ENCODE measurements at regions not wholly inside any gene's neighbourhood (a gene's known extent, or its start where the extent isn't known, plus 50 kb on each side); places are given as distances from the start of the nearest gene placed in this dataset.

GRCh38 chr1:98119796-98120195, 199.0 kb upstream of the DPYD start:
- H4K20me1 ChIP-seq (ENCODE audit: control insufficient read depth, insufficient read depth), result no peaks in the 10 kb centered on the region
- ChIA-PET POLR2A (no interaction called here), SMC1A (ENCODE audit: uncharacterized antibody, unreplicated experiment) (no interaction called here), RAD21 (ENCODE audit: unreplicated experiment) (no interaction called here), CTCF (no interaction called here)
- H3K36me3 ChIP-seq (ENCODE audit: control insufficient read depth in 2 of 2, insufficient read depth in 2 of 2, low read length in 1 of 2), result no peaks in the 10 kb centered on the region
- WGBS (ENCODE audit: insufficient coverage, insufficient replicate concordance, low lambda C conversion rate, missing lambda C conversion rate), result 6% methylated on average over 1 of the region's 1 CpG
- no peak overlapping the region for H3K27ac ChIP-seq (ENCODE audit: control insufficient read depth, insufficient read depth)
- no peaks in the 10 kb centered on the region for H3K79me2 ChIP-seq (ENCODE audit: control insufficient read depth, insufficient read depth, low read length)
- intact Hi-C loops (cut with micrococcal nuclease; ENCODE audit: unreplicated experiment) (no loop called here), in situ Hi-C loops (cut with MboI) (no loop called here)
- H3K9me3 ChIP-seq (replicated peaks; ENCODE audit: control insufficient read depth, insufficient read depth, low read length), result no peaks in the 10 kb centered on the region
- no peak overlapping the region for H3K4me3 ChIP-seq
- H3K4me2 ChIP-seq (ENCODE audit: control insufficient read depth, insufficient read depth), result no peak overlapping the region
- no peak overlapping the region for H2AFZ ChIP-seq (ENCODE audit: control insufficient read depth, low read depth, low read length)
- BruUV-seq (replicated peaks), result no TSS peak
- no peak for FAIRE-seq
- DNase-seq (ENCODE audit: low read depth, low spot score), result no peak
- ATAC-seq, result no peak
- H3K27me3 ChIP-seq (replicated peaks in 1 of 2; ENCODE audit: control insufficient read depth in 2 of 2, insufficient read depth in 2 of 2, low read length in 1 of 2), result no peaks in the 10 kb centered on the region
- H3K4me1 ChIP-seq (ENCODE audit: control insufficient read depth, insufficient read depth, low read length), result no peaks in the 10 kb centered on the region
- TF ChIP-seq RBBP5 (conservative IDR thresholded peaks at IDR 0.05) (no peak), CEBPZ (IDR thresholded peaks at IDR 0.05; ENCODE audit: low read depth, low read length) (no peak), USF1 (IDR thresholded peaks at IDR 0.05; ENCODE audit: borderline replicate concordance, extremely low read length, insufficient read depth, low read depth, low read length) (no peak), SMAD5 (IDR thresholded peaks at IDR 0.05; ENCODE audit: low read depth) (no peak), REST (IDR thresholded peaks at IDR 0.05; ENCODE audit: low read depth, low read length) (peak; percentile 84), FOXM1 (IDR thresholded peaks at IDR 0.05; ENCODE audit: low read depth, low read length) (no peak), ZNF217 (IDR thresholded peaks at IDR 0.05) (no peak), FOS (IDR thresholded peaks at IDR 0.05; ENCODE audit: borderline replicate concordance, extremely low read depth, insufficient read length) (no peak)
- no peak overlapping the region for H3K9ac ChIP-seq (ENCODE audit: control insufficient read depth, insufficient read depth, low read length)

All from GM12878 (cell line).